ENCODE measurements at regions not wholly inside any gene's neighbourhood (a gene's known extent, or its start where the extent isn't known, plus 50 kb on each side); places are given as distances from the start of the nearest gene placed in this dataset.

GRCh38 chr9:118561051-118561450, 808.2 kb downstream of the BRINP1 start:
- no peak for TF ChIP-seq POLR2A (IDR thresholded peaks at IDR 0.05)
- TF ChIP-seq CTCF (IDR thresholded peaks at IDR 0.05), result no peak
- no peak for TF ChIP-seq EP300 (IDR thresholded peaks at IDR 0.05)
- TF ChIP-seq POLR2AphosphoS5 (IDR thresholded peaks at IDR 0.05), result no peak
- H3K4me3 ChIP-seq, result no peak overlapping the region
- WGBS, 2 donors, result 70 to 71% methylated on average over 3 of the region's 3 CpGs
- ATAC-seq (ENCODE audit: low FRiP score in 2 of 2) (no peak), DNase-seq (no peak)
- H3K36me3 ChIP-seq, result no peaks in the 10 kb centered on the region
- H3K4me1 ChIP-seq, result no peaks in the 10 kb centered on the region
- H3K27ac ChIP-seq, result no peak overlapping the region
- H3K27me3 ChIP-seq, result no peaks in the 10 kb centered on the region
- H3K9me3 ChIP-seq, result no peaks in the 10 kb centered on the region

GRCh38 chr9:118563677-118564076, 805.6 kb downstream of the BRINP1 start:
- no peaks in the 10 kb centered on the region for H3K9me3 ChIP-seq
- no peak overlapping the region for H3K27ac ChIP-seq
- H3K4me3 ChIP-seq, result no peak overlapping the region
- ATAC-seq (ENCODE audit: low FRiP score in 2 of 2) (no peak), DNase-seq (no peak)
- 72 to 80% methylated on average over 2 of the region's 2 CpGs for WGBS, 2 donors
- H3K36me3 ChIP-seq, result no peaks in the 10 kb centered on the region
- H3K4me1 ChIP-seq, result no peaks in the 10 kb centered on the region
- H3K27me3 ChIP-seq, result no peaks in the 10 kb centered on the region
- TF ChIP-seq POLR2AphosphoS5 (IDR thresholded peaks at IDR 0.05) (no peak), POLR2A (IDR thresholded peaks at IDR 0.05) (no peak), EP300 (IDR thresholded peaks at IDR 0.05) (no peak), CTCF (IDR thresholded peaks at IDR 0.05) (no peak)

GRCh38 chr9:118567861-118568260, 801.4 kb downstream of the BRINP1 start:
- 77 to 84% methylated on average over 2 of the region's 2 CpGs for WGBS, 2 donors
- H3K27ac ChIP-seq, result no peak overlapping the region
- no peak for TF ChIP-seq EP300 (IDR thresholded peaks at IDR 0.05)
- no peak for TF ChIP-seq POLR2AphosphoS5 (IDR thresholded peaks at IDR 0.05)
- TF ChIP-seq POLR2A (IDR thresholded peaks at IDR 0.05), result no peak
- no peak for TF ChIP-seq CTCF (IDR thresholded peaks at IDR 0.05)
- H3K27me3 ChIP-seq, result no peaks in the 10 kb centered on the region
- DNase-seq (no peak), ATAC-seq (ENCODE audit: low FRiP score in 2 of 2) (no peak)
- no peaks in the 10 kb centered on the region for H3K36me3 ChIP-seq
- no peak overlapping the region for H3K4me3 ChIP-seq
- no peaks in the 10 kb centered on the region for H3K9me3 ChIP-seq
- no peaks in the 10 kb centered on the region for H3K4me1 ChIP-seq

- H3K27ac ChIP-seq, result no peak overlapping the region
- no peaks in the 10 kb centered on the region for H3K36me3 ChIP-seq
- H3K4me1 ChIP-seq, result no peaks in the 10 kb centered on the region
- no peaks in the 10 kb centered on the region for H3K27me3 ChIP-seq
- 57 to 61% methylated on average over 3 of the region's 3 CpGs for WGBS, 2 donors
- ATAC-seq (ENCODE audit: low FRiP score in 2 of 2) (no peak), DNase-seq (no peak)
- TF ChIP-seq POLR2AphosphoS5 (IDR thresholded peaks at IDR 0.05), result no peak
- no peak for TF ChIP-seq POLR2A (IDR thresholded peaks at IDR 0.05)
- no peak for TF ChIP-seq CTCF (IDR thresholded peaks at IDR 0.05)
- TF ChIP-seq EP300 (IDR thresholded peaks at IDR 0.05), result no peak
- no peak overlapping the region for H3K4me3 ChIP-seq
- no peaks in the 10 kb centered on the region for H3K9me3 ChIP-seq
Observed at GRCh38 chr9:118568704-118569103, 800.5 kb downstream of the BRINP1 start.

GRCh38 chr9:118569148-118569547, 800.1 kb downstream of the BRINP1 start:
- TF ChIP-seq POLR2A (IDR thresholded peaks at IDR 0.05) (no peak), POLR2AphosphoS5 (IDR thresholded peaks at IDR 0.05) (no peak), EP300 (IDR thresholded peaks at IDR 0.05) (no peak), CTCF (IDR thresholded peaks at IDR 0.05) (no peak)

More at GRCh38 chr9:118569148-118569547, 800.1 kb downstream of the BRINP1 start:
- no peaks in the 10 kb centered on the region for H3K9me3 ChIP-seq
- H3K36me3 ChIP-seq, result no peaks in the 10 kb centered on the region
- H3K4me1 ChIP-seq, result no peaks in the 10 kb centered on the region
- DNase-seq, result no peak
- no peak overlapping the region for H3K27ac ChIP-seq
- WGBS, 2 donors, result 85 to 94% methylated on average over 3 of the region's 3 CpGs
- H3K27me3 ChIP-seq, result no peaks in the 10 kb centered on the region
- ATAC-seq (ENCODE audit: low FRiP score in 2 of 2), result no peak
- no peak overlapping the region for H3K4me3 ChIP-seq

All from upper lobe of left lung (tissue), 6 donors.